Muscle of leg (tissue), 3 donors: ENCODE measurements at regions not wholly inside any gene's neighbourhood (a gene's known extent, or its start where the extent isn't known, plus 50 kb on each side); places are given as distances from the start of the nearest gene placed in this dataset.

Experiments
- DNase-seq: peaks from one replicate; pipeline ENCODE4 v3.0.0; 2013
- H3K27ac ChIP-seq: one replicate; pipeline ENCODE4 v1.5.1; 2013; ENCODE audit warnings: mild to moderate bottlenecking, low read length, control low read depth
- H3K27me3 ChIP-seq: one replicate; pipeline ENCODE4 v1.6.1; 2013; ENCODE audit warnings: low read length; ENCODE audit not compliant: control insufficient read depth, insufficient read depth
- H3K36me3 ChIP-seq: one replicate; pipeline ENCODE4 v1.6.1; 2013; ENCODE audit warnings: low read length; ENCODE audit not compliant: control insufficient read depth, insufficient read depth
- H3K4me1 ChIP-seq: one replicate; pipeline ENCODE4 v1.6.1; 2013; ENCODE audit warnings: low read length; ENCODE audit not compliant: control insufficient read depth, insufficient read depth
- H3K4me3 ChIP-seq: one replicate; pipeline ENCODE4 v1.5.1; 2013; ENCODE audit warnings: low read length, control low read depth
- H3K9me3 ChIP-seq: replicated peaks from 2 replicates; pipeline ENCODE4 v1.6.1; 2013; ENCODE audit warnings: low read depth, low read length; ENCODE audit not compliant: control insufficient read depth
- WGBS: methylation state at CpG from one replicate; pipeline ENCODE4 v1.1.5; 2013; ENCODE audit warnings: missing lambda C conversion rate; ENCODE audit not compliant: insufficient coverage; 5-methylcytosine and 5-hydroxymethylcytosine counted together

GRCh38 chr4:11312389-11312788 lies 116.3 kb downstream of the HS3ST1 start:
- H3K36me3 ChIP-seq: no peaks in the 10 kb centered on the region
- no peak overlapping the region for H3K27ac ChIP-seq
- peaks cover 6% of the 10 kb centered on the region for H3K9me3 ChIP-seq
- no peaks in the 10 kb centered on the region for H3K4me1 ChIP-seq
- DNase-seq: peak; percentile 7
- H3K4me3 ChIP-seq: no peak overlapping the region
- no peaks in the 10 kb centered on the region for H3K27me3 ChIP-seq

- no peak for DNase-seq
- no peak overlapping the region for H3K4me3 ChIP-seq
- H3K36me3 ChIP-seq: no peaks in the 10 kb centered on the region
- no CpG with 5 or more reads among the region's 4 CpGs for WGBS
- no peak overlapping the region for H3K27ac ChIP-seq
- no peaks in the 10 kb centered on the region for H3K9me3 ChIP-seq
- H3K27me3 ChIP-seq: no peaks in the 10 kb centered on the region
- no peaks in the 10 kb centered on the region for H3K4me1 ChIP-seq
Measured at GRCh38 chr4:11301075-11301660, 127.5 kb downstream of the HS3ST1 start.

- no peak for DNase-seq
- Histone ChIP-seq H3K27ac (no peak overlapping the region), H3K4me1 (no peaks in the 10 kb centered on the region), H3K27me3 (no peaks in the 10 kb centered on the region), H3K36me3 (no peaks in the 10 kb centered on the region), H3K4me3 (no peak overlapping the region), H3K9me3 (no peaks in the 10 kb centered on the region)
- 60% methylated on average over 1 of the region's 5 CpGs for WGBS
Measured at GRCh38 chr4:11299836-11300235, 128.9 kb downstream of the HS3ST1 start.

GRCh38 chr4:11299016-11299415 lies 129.7 kb downstream of the HS3ST1 start:
- no peak for DNase-seq
- no peaks in the 10 kb centered on the region for H3K27me3 ChIP-seq
- no peak overlapping the region for H3K4me3 ChIP-seq
- no peaks in the 10 kb centered on the region for H3K9me3 ChIP-seq
- H3K27ac ChIP-seq: no peak overlapping the region
- no peaks in the 10 kb centered on the region for H3K4me1 ChIP-seq
- H3K36me3 ChIP-seq: no peaks in the 10 kb centered on the region
- 21% methylated on average over 1 of the region's 6 CpGs for WGBS

GRCh38 chr4:11298451-11298850 lies 130.2 kb downstream of the HS3ST1 start:
- no peak for DNase-seq

GRCh38 chr4:11297627-11298026 lies 131.1 kb downstream of the HS3ST1 start:
- no peak for DNase-seq
- H3K9me3 ChIP-seq: no peaks in the 10 kb centered on the region
- no peaks in the 10 kb centered on the region for H3K27me3 ChIP-seq

More at GRCh38 chr4:11298451-11298850, 130.2 kb downstream of the HS3ST1 start:
- WGBS: no CpG with 5 or more reads among the region's 1 CpG
- no peaks in the 10 kb centered on the region for H3K9me3 ChIP-seq
- H3K27me3 ChIP-seq: no peaks in the 10 kb centered on the region
- no peaks in the 10 kb centered on the region for H3K36me3 ChIP-seq
- no peak overlapping the region for H3K27ac ChIP-seq
- H3K4me3 ChIP-seq: no peak overlapping the region
- H3K4me1 ChIP-seq: no peaks in the 10 kb centered on the region

GRCh38 chr4:11297201-11297600 lies 131.5 kb downstream of the HS3ST1 start:
- H3K27me3 ChIP-seq: no peaks in the 10 kb centered on the region
- no peak for DNase-seq
- H3K4me1 ChIP-seq: no peaks in the 10 kb centered on the region
- no peaks in the 10 kb centered on the region for H3K9me3 ChIP-seq
- H3K4me3 ChIP-seq: no peak overlapping the region
- H3K27ac ChIP-seq: no peak overlapping the region
- WGBS: 60% methylated on average over 1 of the region's 4 CpGs
- no peaks in the 10 kb centered on the region for H3K36me3 ChIP-seq

More at GRCh38 chr4:11297627-11298026, 131.1 kb downstream of the HS3ST1 start:
- whole genome bisulfite sequencing: 100% methylated on average over 1 of the region's 3 CpGs
- Histone ChIP-seq H3K27ac (no peak overlapping the region), H3K36me3 (no peaks in the 10 kb centered on the region), H3K4me1 (no peaks in the 10 kb centered on the region), H3K4me3 (no peak overlapping the region)

GRCh38 chr4:11293866-11294265 lies 134.8 kb downstream of the HS3ST1 start:
- H3K36me3 ChIP-seq: no peaks in the 10 kb centered on the region
- H3K9me3 ChIP-seq: no peaks in the 10 kb centered on the region
- H3K27me3 ChIP-seq: no peaks in the 10 kb centered on the region
- H3K27ac ChIP-seq: no peak overlapping the region
- no peak overlapping the region for H3K4me3 ChIP-seq
- DNase-seq: no peak
- no CpG with 5 or more reads among the region's 1 CpG for WGBS
- H3K4me1 ChIP-seq: no peaks in the 10 kb centered on the region

- Histone ChIP-seq H3K27me3 (no peaks in the 10 kb centered on the region), H3K36me3 (no peaks in the 10 kb centered on the region), H3K4me3 (no peak overlapping the region), H3K4me1 (no peaks in the 10 kb centered on the region), H3K27ac (no peak overlapping the region), H3K9me3 (peaks cover 2% of the 10 kb centered on the region)
- 79% methylated on average over 2 of the region's 2 CpGs for WGBS
- DNase-seq: no peak
Measured at GRCh38 chr4:11287055-11287454, 141.6 kb downstream of the HS3ST1 start.

GRCh38 chr4:11286533-11286932 lies 142.2 kb downstream of the HS3ST1 start:
- WGBS: no CpG with 5 or more reads among the region's 2 CpGs

GRCh38 chr4:11281720-11282119 lies 147.0 kb downstream of the HS3ST1 start:
- Histone ChIP-seq H3K4me1 (no peaks in the 10 kb centered on the region), H3K36me3 (no peaks in the 10 kb centered on the region), H3K27ac (no peak overlapping the region), H3K4me3 (no peak overlapping the region), H3K9me3 (peaks cover 3% of the 10 kb centered on the region), H3K27me3 (no peaks in the 10 kb centered on the region)
- no CpG with 5 or more reads among the region's 1 CpG for WGBS
- DNase-seq: no peak

More at GRCh38 chr4:11286533-11286932, 142.2 kb downstream of the HS3ST1 start:
- Histone ChIP-seq H3K36me3 (no peaks in the 10 kb centered on the region), H3K4me3 (no peak overlapping the region), H3K27me3 (no peaks in the 10 kb centered on the region), H3K9me3 (peaks cover 2% of the 10 kb centered on the region), H3K4me1 (no peaks in the 10 kb centered on the region), H3K27ac (no peak overlapping the region)
- DNase-seq: no peak
